ENCODE measurements at regions not wholly inside any gene's neighbourhood (a gene's known extent, or its start where the extent isn't known, plus 50 kb on each side); places are given as distances from the start of the nearest gene placed in this dataset.

DNA sequence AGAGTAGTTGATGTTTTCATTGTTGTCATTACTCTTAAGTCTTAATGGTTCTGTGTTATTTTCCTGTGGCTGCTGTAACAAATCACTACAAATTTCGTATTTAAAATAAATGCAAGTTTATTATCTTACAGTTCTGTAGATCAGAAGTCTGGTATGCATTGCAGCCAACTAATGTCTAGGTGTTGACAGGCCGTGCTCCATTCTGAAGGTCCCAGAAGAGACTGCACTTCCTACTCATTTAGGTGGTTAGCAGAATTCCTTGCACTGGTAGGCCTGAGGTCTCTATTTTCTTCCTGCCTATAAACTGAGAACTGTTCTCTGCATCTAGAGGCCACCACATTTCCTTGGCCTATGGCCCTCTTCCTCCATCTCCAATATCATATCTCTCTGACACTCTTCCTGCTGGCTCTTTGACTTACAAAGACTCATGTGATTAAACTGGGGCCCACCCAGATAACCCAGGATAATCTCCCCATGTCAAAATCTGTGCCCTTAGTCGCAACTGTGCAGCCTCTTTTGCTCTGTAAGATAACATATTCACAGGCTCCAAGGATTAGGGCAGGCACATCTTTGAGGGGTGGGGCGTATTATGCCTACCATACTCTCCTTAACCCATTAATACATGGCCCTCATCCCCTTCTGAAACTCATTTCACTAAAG lies 468.4 kb downstream of the FOXO1 start:
- no peak for DNase-seq

DNA sequence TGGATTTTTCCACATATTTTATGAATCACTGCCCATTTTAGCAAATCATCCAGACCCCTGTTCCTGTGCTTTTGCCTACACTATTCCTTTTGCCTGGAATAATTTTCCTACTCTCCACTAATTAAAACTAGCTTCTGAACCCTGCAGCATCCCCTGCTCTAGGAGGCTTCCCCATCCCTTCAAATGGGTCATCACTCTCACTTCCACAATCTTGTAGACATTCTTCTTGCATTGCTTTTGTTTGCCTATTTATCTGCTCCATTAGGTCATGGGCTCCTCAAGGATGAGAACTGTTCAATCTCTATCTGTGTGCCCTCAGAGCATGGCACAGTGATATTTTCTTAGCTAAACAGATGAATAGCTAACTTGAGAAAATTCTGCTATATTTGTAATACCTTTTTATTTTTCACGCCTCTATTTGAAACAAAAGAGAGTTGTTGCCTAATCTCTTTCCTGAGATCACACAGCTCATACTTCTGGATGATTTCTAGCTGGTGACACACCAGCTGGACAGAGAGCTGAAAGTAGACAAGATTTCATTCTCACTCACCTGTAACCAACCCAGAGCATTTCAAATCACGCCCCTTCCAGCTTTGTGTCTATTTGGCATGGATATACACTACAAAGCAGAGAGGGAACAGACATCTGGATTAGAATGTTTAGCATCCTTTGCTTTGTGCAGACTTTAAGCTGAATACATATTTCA lies 466.0 kb downstream of the FOXO1 start:
- no peak for DNase-seq

DNA sequence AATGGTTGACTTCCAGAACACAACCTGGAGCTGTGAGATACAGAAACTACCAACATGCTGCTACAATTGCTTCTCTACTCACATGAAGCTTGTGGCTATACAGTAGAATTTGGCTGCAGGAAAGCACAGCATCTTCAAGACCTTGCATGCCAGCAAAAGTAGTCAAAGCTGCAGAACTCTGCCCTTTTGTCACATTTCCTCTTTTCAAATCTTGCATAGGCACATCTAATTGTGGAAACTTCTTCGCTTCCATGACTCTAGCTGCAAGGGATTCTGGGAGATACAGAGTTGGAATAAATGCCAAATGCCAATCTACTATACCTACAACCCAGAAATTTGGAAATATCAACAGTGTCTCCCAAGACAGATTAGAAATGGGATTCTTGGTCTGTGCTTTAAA lies 462.2 kb downstream of the FOXO1 start:
- no peak for DNase-seq

DNA sequence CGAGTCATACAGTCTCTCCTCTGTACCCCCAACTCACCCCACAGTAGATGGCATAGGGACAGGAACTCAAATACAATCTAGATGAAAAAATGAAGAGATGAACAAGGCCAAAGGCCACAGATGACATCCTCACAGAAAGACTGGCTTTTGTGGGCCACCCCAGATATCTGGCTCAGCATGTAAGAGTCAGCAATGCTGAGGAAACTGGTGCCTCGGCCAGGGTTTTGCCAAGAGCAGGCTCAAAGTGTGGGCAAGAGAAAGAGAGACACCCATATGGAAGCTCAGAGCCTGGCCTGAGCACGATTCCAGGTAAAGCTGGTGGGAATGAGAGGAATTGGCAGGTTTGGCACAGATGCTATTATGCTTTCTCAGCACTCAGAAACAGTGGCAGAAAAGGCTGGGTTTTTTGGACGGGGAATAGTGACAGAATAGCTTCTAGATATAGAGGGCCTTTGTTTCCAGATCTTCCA lies 460.6 kb downstream of the FOXO1 start:
- DNase-seq = no peak

DNA sequence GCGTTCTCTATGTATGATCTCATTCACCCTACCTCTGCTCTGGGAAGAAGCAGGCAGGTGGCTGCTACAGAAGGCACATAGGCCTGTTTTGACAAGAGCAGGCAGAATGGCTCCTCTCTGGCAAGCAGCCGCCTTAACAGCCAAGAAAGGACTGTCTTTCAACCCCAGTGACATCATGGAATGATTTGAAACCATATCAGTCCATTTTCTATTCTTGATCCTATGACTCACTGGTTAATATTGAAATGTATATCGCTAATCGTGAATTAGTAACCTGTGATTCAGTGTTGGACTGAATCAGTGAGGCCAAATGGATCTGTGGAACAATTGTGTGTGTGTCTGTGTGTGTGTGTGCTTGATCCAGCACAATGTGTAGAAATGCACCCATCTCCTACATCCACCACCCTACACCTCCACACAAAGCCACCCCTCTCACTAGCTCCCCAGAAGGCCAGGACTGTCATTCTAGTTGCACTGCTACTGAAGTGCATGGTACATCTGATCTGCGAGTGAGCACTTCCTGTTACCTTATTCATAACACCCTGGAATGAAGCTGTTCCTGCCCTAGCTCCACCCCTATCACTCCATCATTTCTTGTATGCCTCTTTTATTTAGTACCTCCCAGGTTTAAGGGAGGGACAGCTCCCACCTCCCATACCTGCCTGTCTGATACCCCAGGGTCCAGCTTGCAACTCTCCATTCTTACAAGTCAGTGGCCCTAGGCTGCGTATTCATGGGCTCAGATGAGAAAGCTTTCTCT lies 460.0 kb downstream of the FOXO1 start:
- peak; percentile 72 for DNase-seq

DNA sequence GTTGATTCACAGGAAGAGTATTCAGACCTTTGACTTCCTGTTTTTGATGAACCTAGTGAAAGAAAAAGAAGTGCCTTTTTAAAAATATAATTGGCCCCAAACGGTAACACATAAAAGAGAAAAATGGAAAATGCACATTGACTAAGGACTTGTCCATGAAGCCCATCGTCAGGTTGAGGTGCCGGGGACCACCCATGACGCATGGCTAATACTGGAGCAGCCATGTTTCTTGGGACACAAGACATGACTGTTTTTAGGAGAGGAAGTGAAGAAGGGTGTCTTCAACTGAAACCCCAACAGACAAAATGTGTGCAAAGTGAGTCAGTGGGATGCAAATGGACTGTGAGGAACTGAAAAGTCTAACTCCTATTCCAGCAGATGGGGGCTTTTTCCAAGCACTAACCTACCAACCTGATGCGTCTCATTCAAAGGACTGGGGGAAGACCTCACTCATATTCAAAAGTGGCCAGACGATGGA lies 459.4 kb downstream of the FOXO1 start:
- no peak for DNase-seq

DNA sequence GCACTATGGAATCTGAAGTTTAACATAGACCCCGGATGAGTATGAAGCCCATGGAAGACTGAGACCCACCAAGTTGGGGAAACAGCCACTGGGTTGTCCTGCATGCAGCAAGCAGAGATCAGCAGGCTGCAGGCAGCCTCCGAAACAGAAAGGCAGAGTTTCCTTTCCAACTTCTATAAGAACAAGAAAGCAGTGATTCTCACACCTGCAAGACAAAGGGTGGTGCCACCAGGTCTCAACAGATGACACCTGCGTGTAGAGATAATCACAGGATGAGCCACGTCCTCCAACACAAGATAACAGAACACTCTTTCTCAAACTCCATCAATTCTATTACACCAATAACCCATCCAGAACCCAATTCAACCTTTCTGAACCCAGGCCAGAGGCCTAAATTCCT lies 457.9 kb downstream of the FOXO1 start:
- DNase-seq = peak; percentile 15

DNA sequence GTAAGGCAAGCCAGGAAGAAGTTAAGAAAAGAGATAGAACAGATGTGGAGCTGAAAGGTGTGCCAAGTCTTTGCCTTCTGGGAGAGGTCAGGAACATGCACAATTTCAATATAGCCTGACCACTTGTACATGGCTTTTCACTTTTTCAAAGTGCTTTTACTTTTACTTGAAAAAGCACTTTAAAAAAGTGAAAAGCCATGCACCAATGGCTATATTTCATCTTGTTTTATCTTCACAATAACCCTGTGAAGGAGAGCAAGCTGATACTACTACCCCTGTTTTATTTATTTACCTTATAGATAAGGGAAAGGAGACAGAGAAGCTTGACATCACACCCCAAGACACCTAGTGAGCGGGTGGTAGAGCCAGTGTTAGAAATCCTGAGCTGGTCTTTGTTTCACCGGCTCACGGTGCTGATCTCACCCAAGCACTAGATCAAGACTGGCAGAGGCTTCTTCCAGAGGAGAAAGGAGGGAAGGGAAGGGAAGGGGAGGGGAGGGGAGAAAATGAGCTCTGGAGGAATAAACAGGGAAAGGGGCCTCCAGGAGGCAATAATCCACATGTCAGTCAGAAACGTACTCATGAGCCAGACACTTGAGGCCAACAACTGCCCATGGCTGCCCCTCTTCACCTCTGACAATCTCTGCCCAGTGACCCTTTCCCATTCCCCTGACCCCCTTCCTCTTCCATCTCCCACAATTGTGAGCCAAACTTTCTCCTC lies 455.4 kb downstream of the FOXO1 start:
- DNase-seq = no peak

DNA sequence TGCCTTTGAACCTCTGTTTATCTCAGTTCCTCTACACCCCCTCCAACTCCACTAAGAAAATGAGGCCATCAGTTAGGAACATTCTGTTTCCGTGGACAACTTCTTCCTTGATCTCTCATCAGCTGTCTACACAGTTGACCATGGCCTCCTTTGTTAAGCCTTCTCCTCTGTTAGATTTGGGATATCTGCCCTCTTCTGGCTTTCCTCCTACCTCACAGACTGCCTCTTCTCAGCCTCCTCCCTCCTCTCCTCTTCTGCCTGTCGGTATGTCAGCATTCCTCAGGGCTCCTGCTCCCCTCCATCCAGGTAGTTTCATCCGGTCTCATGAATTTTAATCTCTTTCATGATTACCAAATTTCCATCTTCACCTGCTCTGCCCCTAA lies 454.9 kb downstream of the FOXO1 start:
- no peak for DNase-seq

DNA sequence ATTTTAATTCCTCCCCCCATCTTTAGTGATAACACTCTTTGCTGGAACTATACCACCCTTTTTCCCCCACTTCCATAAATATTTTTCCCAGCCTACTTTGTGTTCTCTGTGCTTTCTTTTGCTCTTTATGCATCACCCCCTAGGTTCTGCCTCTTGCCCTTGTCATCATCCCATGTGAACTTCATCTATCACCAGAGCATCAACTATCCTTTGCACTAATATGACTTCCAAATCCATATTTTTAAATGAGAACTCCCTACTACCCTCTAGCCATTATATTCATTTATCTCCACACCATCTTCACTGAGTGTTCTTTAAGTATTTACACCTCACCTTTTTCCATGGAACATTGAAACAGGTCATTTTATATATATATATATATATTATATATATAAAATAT lies 452.7 kb downstream of the FOXO1 start:
- DNase-seq = no peak

DNA sequence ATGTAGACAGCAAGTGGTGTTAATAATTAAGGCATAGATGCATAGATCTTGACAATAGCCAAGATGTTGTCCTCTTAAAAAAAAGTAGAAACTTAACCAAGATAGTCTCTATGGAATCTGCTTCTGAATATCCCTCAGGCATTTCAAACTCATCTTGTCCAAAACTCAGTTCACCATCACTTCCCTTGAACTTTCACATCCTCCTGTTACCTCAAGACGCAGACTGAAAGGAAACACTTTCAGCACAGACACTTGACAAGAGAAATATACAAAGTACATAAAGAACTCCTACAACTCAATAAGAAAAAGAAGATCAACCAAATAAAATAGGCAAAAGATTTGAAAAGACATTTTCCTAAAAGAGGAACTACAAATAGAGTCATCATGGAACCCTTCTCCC lies 451.1 kb downstream of the FOXO1 start:
- no peak for DNase-seq

DNA sequence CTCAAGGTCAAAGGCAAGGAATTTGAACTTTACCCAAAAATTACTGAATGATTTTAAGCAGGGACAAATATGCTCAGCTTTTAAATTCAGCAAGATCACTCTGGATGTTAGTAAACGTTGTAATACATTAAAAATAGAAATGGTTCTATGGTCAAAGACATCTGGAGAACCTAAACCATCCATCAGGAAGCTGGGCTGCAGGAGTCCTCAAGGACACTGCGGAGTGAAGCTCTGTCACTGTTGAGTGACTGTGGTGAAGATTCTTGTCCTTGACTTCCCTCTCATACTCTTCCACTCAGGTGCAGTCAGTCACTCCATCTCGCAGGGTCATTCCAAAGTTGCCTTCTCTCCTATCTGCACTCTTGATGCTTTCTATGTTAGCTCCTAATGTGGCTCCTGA lies 450.7 kb downstream of the FOXO1 start:
- DNase-seq = no peak

DNA sequence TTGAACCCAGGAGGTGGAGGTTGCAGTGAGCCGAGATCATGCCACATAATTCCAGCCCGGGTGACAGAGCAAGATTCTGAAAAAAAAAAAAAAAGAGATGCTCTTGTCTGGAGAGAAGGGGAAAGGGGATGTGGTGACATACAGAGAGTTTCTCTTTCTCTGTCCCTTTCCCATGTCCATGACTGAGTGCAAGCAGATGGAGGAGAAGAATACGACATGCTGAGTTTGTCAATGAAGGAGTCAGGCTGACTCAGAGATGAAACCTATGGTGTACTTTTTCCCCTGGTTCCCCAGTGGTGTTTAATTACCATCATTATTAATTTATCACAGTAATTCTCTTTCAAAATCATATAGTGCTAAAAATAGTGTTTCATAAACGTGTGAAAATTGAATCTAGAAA lies 448.8 kb downstream of the FOXO1 start:
- no peak for DNase-seq

DNA sequence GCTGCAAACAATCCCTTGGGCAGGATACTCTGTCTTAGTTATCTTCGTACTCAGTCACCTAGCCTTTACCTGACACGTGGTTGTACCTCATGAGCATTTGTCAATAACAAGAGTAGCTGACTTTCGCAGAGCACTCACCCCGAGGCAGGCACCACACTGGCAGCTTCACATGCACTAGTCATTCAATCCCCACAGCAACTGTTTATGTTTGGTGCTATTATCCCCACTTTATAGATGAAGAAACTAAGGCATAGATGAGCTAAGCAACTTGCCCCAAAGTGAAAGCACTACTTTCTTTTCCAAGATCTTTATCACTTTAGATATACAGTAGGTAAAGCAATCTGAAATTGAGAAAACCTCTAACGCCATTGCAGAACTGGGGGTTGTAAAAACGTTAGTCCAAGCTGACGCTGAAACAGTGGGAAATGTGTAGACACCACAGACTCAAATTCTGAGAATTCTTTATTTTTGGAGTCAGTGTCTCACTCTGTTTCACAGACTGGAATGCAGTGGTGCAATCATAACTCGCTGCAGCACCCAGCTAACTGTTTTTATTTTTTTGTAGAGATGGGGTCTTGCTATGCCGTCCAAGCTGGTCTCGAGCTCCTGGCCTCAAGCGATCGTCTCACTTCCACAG lies 446.0 kb downstream of the FOXO1 start:
- peak; percentile 24 for DNase-seq

DNA sequence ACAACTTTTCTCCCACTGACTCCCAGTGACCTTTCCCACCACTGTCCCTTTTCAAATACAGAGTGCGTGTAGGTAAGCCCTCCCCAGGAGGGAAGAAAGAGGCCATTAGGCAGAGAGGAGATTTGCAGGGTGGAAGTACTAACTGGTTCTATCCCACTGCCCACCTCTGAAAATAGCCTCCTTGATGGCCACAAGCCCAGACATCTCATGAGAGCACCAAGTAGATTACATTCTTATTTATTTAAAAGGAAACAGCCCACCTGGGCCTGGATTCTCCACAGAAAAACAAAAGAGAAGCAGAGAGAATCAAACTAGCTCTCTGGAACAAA lies 445.3 kb downstream of the FOXO1 start:
- no peak for DNase-seq

DNA sequence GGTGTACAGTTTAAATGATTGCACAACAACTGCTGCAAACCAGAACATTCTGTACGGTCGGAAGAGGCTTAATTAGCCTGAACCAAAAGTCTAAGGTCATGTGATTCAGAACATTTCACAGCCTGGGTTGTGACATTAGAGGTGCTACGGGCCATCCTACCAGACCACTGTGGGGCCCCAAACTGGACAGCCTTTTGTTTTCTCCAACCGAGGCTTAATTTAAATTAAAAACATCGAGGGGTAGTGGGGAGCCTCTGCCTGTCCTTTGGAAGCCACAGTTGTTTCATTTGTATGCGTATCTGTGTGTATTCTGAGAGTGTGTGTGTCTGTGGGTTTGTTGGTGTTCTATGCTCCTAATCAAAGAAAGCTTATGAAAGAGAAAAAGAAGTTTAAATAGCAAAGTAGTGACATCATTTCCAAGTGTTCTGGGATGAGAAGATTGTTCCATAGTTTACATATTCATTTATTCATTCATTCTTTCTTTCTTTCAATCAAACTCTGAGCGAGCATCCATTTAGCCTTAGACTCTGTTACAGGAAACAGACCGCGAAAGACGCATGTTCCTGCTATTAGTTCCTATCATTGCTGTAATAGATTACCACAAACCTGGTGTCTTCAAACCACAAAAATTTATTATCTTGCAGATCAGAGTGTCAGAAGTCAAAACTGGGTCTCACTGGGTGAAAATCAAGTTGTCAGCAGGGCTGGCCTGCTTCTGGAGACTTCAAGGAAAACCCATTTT lies 444.8 kb downstream of the FOXO1 start:
- peak; percentile 67 for DNase-seq

DNA sequence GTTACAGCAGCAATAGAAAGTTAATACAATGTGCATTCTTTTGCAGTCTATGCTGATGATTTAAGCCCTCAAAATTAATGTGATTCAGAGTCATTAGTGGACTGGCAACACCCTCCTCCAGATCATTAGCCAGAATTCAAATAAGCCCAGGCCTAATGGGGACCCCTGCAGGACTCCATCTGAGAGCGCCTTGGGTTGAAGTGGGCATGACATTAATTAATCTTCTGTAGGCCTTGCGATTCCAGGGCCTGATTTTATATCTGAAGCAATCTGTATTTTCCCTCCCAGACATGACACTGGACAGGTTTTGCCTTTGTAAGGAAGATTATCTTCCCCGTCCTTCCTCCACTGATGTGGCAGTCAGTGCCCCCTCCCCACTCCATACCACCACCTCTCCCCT lies 442.9 kb downstream of the FOXO1 start:
- no peak for DNase-seq

DNA sequence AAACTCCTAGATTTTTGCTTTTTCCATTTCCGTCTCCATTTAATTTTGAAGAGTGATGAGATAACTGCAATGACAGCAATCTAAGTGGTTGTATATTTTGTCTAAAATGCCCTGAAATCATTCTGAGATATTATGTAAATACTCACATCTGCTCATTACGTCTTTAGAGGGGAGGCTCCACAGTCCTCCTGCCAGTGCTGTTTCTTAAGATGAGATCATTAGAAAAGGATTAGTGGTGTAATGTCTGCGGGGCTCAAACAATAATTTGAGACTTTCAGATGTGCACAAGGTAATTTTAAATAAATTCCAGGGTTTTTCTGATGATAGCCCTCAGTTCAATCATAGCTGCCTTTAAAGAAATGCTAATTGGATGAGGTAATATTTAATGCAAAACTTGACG lies 437.9 kb downstream of the FOXO1 start:
- DNase-seq = no peak

DNA sequence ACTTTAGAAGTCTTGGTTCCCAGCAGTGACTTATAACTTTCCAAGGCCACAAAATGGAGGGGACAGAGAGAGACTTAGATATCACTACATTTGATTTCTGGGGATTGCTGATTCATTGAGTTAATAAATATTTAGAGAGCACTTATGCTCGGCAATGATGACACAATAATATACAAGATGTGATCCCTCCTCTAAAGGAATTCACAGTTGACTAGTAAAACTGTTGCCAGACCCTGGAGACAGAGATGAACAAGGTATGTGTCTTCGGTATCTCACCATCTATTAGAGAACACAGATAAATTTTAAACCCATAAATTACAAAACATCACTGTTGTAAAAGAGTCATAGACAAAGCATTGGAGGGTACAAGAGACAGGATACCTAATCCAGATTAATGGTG lies 437.5 kb downstream of the FOXO1 start:
- no peak for DNase-seq

DNA sequence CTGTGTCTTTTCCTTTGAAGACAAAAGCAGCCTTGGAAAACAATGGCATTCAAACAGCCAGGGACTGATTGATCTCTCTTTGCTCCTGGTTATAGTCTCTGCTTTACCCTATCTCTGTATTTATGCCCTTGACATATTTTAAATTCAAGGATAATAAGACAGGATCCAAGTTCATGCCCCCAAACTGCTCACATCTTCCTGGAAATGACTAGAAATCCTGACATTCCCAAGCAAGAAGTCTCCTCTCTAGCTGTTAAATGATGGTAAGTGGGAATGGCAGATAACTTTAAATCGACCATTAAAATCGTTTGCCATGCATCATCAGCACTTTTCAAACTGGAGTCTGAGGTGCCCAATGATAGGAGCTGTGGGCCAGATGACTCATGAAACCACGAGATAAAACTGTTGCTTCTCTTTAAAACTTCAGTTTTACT lies 435.6 kb downstream of the FOXO1 start:
- peak; percentile 21 for DNase-seq

DNA sequence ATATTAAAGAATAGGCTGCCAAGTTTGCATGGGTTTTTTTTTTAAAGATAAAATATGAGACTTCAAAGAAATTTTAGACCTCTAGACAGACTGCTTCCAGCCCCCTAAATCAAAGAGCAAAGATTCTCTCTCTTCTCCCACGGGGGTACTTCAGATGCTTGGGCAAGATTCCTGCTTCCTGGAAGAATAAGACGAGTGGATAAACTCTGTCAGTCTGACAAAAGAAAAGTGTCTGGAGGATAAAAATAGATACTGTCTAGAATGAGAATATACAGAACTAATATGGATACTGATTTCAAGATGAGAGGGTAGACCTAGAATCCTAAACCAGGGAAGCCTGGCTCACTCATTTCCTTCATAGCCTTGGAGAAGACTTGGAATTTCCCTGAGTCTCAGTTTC lies 435.1 kb downstream of the FOXO1 start:
- no peak for DNase-seq

DNA sequence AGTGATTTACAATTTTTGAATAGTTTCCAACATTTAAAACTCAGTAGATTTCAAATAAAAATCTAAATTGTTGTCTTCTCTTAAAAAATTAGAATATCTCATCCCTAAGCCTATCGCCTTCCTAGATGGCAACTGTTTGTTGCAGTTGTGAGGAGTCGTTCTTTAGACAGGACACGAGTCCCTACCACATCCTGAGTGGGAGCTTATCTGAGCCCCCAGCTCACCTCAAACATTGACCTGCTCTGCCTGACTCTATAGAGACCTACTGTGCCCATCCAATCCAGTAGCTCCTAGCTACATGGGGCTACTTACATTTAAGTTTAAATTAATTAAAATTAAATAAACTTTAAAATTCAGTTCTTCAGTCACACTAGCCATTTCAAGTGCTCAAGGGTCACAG lies 434.7 kb downstream of the FOXO1 start:
- no peak for DNase-seq

Data from CD4-positive, alpha-beta T cell treated with Interleukin-4 for 4 hours (primary cell).